LNCaP clone FGC (cell line): ENCODE measurements at regions not wholly inside any gene's neighbourhood (a gene's known extent, or its start where the extent isn't known, plus 50 kb on each side); places are given as distances from the start of the nearest gene placed in this dataset.

Experiments
- DNase-seq: peaks from one replicate; pipeline ENCODE4 v3.0.0-alpha.2; 2011; ENCODE audit warnings: low read depth
- H3K4me3 ChIP-seq: 2 replicates; pipeline ENCODE4 v1.5.1; 2011; ENCODE audit warnings: mild to moderate bottlenecking, low read depth, low read length, control low read depth
- TF ChIP-seq, protein P1 (sequence below): IDR thresholded peaks from 2 replicates; pipeline ENCODE4 v1.5.1; 2012; ENCODE audit warnings: mild to moderate bottlenecking; ENCODE audit not compliant: control insufficient read depth, insufficient read depth; ENCODE audit errors: extremely low read depth

DNA sequence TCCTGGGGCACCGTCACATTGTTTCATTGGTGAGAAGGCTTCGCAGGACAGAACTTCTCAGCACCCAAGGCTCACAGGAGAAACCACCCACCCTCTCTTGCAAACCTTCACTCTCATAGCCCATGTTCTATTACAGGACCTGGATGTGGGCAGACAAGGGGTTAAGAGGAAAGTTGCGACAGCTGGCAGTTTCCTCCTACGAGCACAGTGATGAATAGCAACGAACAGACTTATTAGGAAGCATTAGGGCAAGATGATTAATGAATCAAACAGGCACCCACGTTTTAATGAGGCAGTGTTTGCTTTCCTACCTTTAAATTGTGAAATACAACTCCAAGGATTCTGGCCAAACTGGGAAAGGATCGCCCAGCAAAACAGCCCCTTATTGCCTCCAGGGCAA lies 339.3 kb downstream of the DRD1 start:
- TF ChIP-seq, protein P1, sequence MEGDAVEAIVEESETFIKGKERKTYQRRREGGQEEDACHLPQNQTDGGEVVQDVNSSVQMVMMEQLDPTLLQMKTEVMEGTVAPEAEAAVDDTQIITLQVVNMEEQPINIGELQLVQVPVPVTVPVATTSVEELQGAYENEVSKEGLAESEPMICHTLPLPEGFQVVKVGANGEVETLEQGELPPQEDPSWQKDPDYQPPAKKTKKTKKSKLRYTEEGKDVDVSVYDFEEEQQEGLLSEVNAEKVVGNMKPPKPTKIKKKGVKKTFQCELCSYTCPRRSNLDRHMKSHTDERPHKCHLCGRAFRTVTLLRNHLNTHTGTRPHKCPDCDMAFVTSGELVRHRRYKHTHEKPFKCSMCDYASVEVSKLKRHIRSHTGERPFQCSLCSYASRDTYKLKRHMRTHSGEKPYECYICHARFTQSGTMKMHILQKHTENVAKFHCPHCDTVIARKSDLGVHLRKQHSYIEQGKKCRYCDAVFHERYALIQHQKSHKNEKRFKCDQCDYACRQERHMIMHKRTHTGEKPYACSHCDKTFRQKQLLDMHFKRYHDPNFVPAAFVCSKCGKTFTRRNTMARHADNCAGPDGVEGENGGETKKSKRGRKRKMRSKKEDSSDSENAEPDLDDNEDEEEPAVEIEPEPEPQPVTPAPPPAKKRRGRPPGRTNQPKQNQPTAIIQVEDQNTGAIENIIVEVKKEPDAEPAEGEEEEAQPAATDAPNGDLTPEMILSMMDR, result no peak
- DNase-seq, result no peak
- no peak overlapping the region for H3K4me3 ChIP-seq

GRCh38 chr5:175103746-175104145 lies 340.2 kb downstream of the DRD1 start:
- no peak for DNase-seq
- TF ChIP-seq, protein P1, result no peak

DNA sequence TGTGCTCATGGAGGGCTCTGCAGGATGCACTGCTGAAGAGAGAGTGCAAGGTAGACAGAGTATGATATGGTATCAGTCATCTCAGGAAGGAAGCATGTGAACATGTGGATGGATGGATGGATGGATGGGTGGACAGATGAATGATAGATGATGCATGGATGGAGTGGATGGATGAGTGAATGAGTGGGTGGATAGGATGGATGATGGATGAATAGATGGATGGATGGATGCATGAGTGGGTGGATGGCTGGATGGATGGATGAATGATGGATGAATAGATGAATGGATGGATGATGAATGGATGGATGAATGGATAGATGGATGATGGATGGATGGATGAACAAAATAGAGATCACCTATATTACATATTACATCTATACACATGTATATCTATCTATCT lies 341.3 kb downstream of the DRD1 start:
- no peak for DNase-seq
- TF ChIP-seq, protein P1, result no peak
- H3K4me3 ChIP-seq, result no peak overlapping the region

More at GRCh38 chr5:175103746-175104145, 340.2 kb downstream of the DRD1 start:
- H3K4me3 ChIP-seq, result no peak overlapping the region

GRCh38 chr5:175098301-175098700 lies 345.7 kb downstream of the DRD1 start:
- no peak overlapping the region for H3K4me3 ChIP-seq
- no peak for DNase-seq
- TF ChIP-seq, protein P1, result no peak

DNA sequence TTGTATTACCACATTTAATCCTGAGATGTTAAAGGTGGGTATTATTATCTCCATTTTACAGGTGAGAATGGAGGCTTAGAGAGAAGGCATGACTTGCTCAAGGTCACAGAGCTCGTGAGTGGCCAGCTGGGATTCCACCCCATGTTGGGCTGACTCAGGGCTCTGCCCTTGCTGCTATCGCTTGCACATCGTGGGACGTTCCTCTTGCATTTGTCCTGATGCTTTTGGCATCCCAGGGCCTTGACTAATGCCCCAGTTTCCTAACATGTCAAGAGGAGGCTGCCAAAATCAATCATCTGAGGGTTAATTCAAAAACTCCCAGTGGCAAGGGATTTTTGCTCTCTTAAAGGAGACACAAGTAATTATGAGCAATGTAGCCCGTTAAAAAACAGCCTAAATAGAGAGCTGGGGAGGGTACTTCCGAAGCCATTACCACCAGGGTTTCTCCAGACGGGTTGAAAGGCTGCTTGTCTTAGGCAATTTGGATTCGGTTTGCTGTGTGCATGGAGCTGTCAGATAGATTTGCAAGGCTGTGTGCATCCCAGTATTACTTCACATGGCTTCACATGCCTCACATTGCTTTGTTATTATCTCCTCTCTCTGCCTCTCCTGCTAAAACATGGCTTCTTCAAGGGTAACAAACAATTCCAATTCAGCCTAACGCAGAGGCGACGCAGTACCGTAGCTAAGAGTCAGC lies 347.4 kb downstream of the DRD1 start:
- TF ChIP-seq, protein P1, result no peak
- no peak overlapping the region for H3K4me3 ChIP-seq
- no peak for DNase-seq

DNA sequence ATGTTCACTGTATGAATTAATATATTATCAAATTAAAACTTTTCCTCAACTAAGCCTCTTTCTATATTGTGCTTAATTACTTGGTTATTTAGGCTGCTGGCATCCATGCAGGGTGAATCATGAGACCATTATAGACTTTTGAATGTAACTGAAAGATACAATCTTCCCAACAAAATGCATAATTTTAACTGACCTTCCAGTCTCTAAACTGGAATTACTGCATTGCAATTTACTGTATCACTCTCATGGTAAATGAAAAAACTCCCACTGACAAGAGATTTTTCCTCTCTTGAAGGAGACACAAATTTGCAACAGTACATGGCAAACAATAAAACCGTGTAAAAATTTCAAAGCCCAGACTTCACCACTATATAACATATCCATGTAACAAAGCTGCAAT lies 349.5 kb downstream of the DRD1 start:
- no peak for DNase-seq
- TF ChIP-seq, protein P1, result no peak
- no peak overlapping the region for H3K4me3 ChIP-seq

- TF ChIP-seq, protein P1, result no peak
- H3K4me3 ChIP-seq, result no peak overlapping the region
- DNase-seq, result no peak
These were observed 351.3 kb downstream of the DRD1 start for GRCh38 chr5:175092691-175093090.
